GM12878 (cell line): ENCODE measurements at regions not wholly inside any gene's neighbourhood (a gene's known extent, or its start where the extent isn't known, plus 50 kb on each side); places are given as distances from the start of the nearest gene placed in this dataset.

Source experiments
- ATAC-seq: fragments of 200-7000 bp; cut with Tn5 transposase; 3 replicates; pipeline ENCODE4 v1.9.1; 2020; ENCODE audit warnings: mild to moderate bottlenecking, moderate library complexity
- BruUV-seq: library from RNA; stranded (reverse); fragments of 400-500 nt; replicated peaks from 2 replicates; lab custom pipeline; 2021; lab: Mats Ljungman, UMichigan
- CTCF ChIA-PET: fragments of 300-600 bp; sonication (Branson Sonifier 250); formaldehyde crosslinking; extraction: SDS; loops from one replicate; lab custom pipeline; 2021; ENCODE audit warnings: inconsistent platforms; lab: Yijun Ruan, JAX
- POLR2A ChIA-PET: fragments of 350-600 bp; formaldehyde crosslinking; extraction: SDS; loops from one replicate; lab custom pipeline; 2021; ENCODE audit warnings: inconsistent platforms; lab: Charles Lee
- RAD21 ChIA-PET: fragments of 300-600 bp; sonication (Branson Sonifier 250); formaldehyde crosslinking; loops from one replicate; lab custom pipeline; 2023; ENCODE audit warnings: antibody characterized with exemption; ENCODE audit not compliant: unreplicated experiment; lab: Charles Lee
- SMC1A ChIA-PET: fragments of 300-600 bp; sonication (Branson Sonifier 250); formaldehyde crosslinking; loops from one replicate; lab custom pipeline; 2023; ENCODE audit not compliant: unreplicated experiment, uncharacterized antibody; lab: Charles Lee
- DNase-seq: peaks from one replicate; pipeline ENCODE4 v3.0.0-alpha.2; 2011; ENCODE audit warnings: low read depth, low spot score
- FAIRE-seq: peaks from 3 replicates; lab custom pipeline; 2011; peaks lifted over from hg19 to GRCh38; lab: Jason Lieb, UNC
- H2AFZ ChIP-seq: 2 replicates; pipeline ENCODE4 v1.6.0; 2011; ENCODE audit warnings: low read depth, low read length, control low read depth; ENCODE audit not compliant: control insufficient read depth
- H3K27ac ChIP-seq: 2 replicates; pipeline ENCODE4 v1.5.1; 2011; ENCODE audit warnings: control low read depth; ENCODE audit not compliant: control insufficient read depth, insufficient read depth
- H3K27me3 ChIP-seq, 2 experiments: replicated peaks in 1 of 2; 2 replicates each; pipeline versions ENCODE4 v1.6.0 to v1.6.1; 2011; ENCODE audit warnings: low read length in 1 of 2; ENCODE audit not compliant: control insufficient read depth in 2 of 2, insufficient read depth in 2 of 2
- H3K36me3 ChIP-seq, 2 experiments: 2 replicates each; pipeline ENCODE4 v1.5.1; 2011; ENCODE audit warnings: low read length in 1 of 2; ENCODE audit not compliant: control insufficient read depth in 2 of 2, insufficient read depth in 2 of 2
- H3K4me1 ChIP-seq: 2 replicates; pipeline ENCODE4 v1.6.1; 2011; ENCODE audit warnings: mild to moderate bottlenecking, low read length, moderate library complexity, mixed read lengths; ENCODE audit not compliant: control insufficient read depth, insufficient read depth
- H3K4me2 ChIP-seq: 2 replicates; pipeline ENCODE4 v1.6.0; 2011; ENCODE audit warnings: control low read depth; ENCODE audit not compliant: control insufficient read depth, insufficient read depth
- H3K4me3 ChIP-seq: fragments of 200-600 bp; sonication (generic); 2 replicates; pipeline ENCODE4 v1.5.1; 2016
- H3K79me2 ChIP-seq: 2 replicates; pipeline ENCODE4 v1.6.0; 2011; ENCODE audit warnings: low read length; ENCODE audit not compliant: control insufficient read depth, insufficient read depth
- H3K9ac ChIP-seq: 2 replicates; pipeline ENCODE4 v1.8.0; 2011; ENCODE audit warnings: low read length, control low read depth, mixed read lengths; ENCODE audit not compliant: control insufficient read depth, insufficient read depth
- H3K9me3 ChIP-seq: replicated peaks from 3 replicates; pipeline ENCODE4 v1.5.1; 2011; ENCODE audit warnings: mild to moderate bottlenecking, low read length; ENCODE audit not compliant: control insufficient read depth, insufficient read depth
- H4K20me1 ChIP-seq: 2 replicates; pipeline ENCODE4 v1.6.0; 2011; ENCODE audit not compliant: control insufficient read depth, insufficient read depth
- BHLHE40 ChIP-seq, 2 experiments: fragments of 450-650 bp in 1 of 2; IDR thresholded peaks; 2 replicates each; pipeline ENCODE4 v1.6.1; 2011 to 2017; ENCODE audit warnings: low read depth in 2 of 2, borderline replicate concordance in 1 of 2, improper control_type of control experiment in 1 of 2, low read length in 1 of 2, mild to moderate bottlenecking in 1 of 2
- CEBPZ ChIP-seq: fragments of 150-350 bp; IDR thresholded peaks from 2 replicates; pipeline ENCODE4 v1.6.1; 2016; ENCODE audit warnings: low read depth, low read length
- FOXM1 ChIP-seq: IDR thresholded peaks from 2 replicates; pipeline ENCODE4 v1.6.1; 2012; ENCODE audit warnings: low read depth, mild to moderate bottlenecking, inconsistent platforms, low read length, moderate library complexity
- IRF3 ChIP-seq: fragments of 450-650 bp; IDR thresholded peaks from 2 replicates; pipeline ENCODE4 v1.6.1; 2014; ENCODE audit warnings: mild to moderate bottlenecking
- MEF2A ChIP-seq: IDR thresholded peaks from 2 replicates; pipeline ENCODE4 v1.6.1; 2011; ENCODE audit warnings: low read depth, mild to moderate bottlenecking, low read length, moderate library complexity; ENCODE audit not compliant: insufficient read depth
- MTA3 ChIP-seq: IDR thresholded peaks from 2 replicates; pipeline ENCODE4 v1.6.1; 2012; ENCODE audit warnings: low read length, inconsistent platforms, borderline replicate concordance
- NBN ChIP-seq: fragments of 450-650 bp; IDR thresholded peaks from 2 replicates; pipeline ENCODE4 v1.6.1; 2016
- POLR2AphosphoS5 ChIP-seq: IDR thresholded peaks from 2 replicates; pipeline ENCODE4 v1.6.1; 2011; ENCODE audit warnings: mild to moderate bottlenecking, low read length, inconsistent platforms
- POU2F2 ChIP-seq: IDR thresholded peaks from 3 replicates; pipeline ENCODE4 v1.6.1; 2011; ENCODE audit warnings: low read depth, mild to moderate bottlenecking, low read length, borderline replicate concordance
- RUNX3 ChIP-seq: IDR thresholded peaks from 2 replicates; pipeline ENCODE4 v1.6.1; 2012; ENCODE audit warnings: low read length, inconsistent platforms
- SMC3 ChIP-seq: IDR thresholded peaks from 2 replicates; pipeline ENCODE4 v1.6.1; 2011; ENCODE audit warnings: low read length, improper control_type of control experiment, borderline replicate concordance
- TCF12 ChIP-seq: IDR thresholded peaks from 2 replicates; pipeline ENCODE4 v1.6.1; 2011; ENCODE audit warnings: low read depth, mild to moderate bottlenecking, low read length
- ZNF217 ChIP-seq: fragments of 450-650 bp; IDR thresholded peaks from 2 replicates; pipeline ENCODE4 v1.6.1; 2017; ENCODE audit warnings: antibody characterized with exemption, mild to moderate bottlenecking
- WGBS: methylation state at CpG from one replicate; pipeline ENCODE4 v1.1.6; 2016; ENCODE audit warnings: low lambda C conversion rate; ENCODE audit not compliant: insufficient replicate concordance, insufficient coverage; ENCODE audit errors: missing lambda C conversion rate; 5-methylcytosine and 5-hydroxymethylcytosine counted together
- in situ Hi-C: fragments of 300-500 bp; cut with MboI; formaldehyde crosslinking; loops from 9 replicates; pipeline ENCODE4 v1.14.3; 2018; ENCODE audit warnings: mixed read lengths
- intact Hi-C: fragments of 100-400 bp; cut with micrococcal nuclease; formaldehyde crosslinking; loops from one replicate; pipeline ENCODE4 v1.14.2; 2022; ENCODE audit not compliant: unreplicated experiment
- TF ChIP-seq, protein P1 (sequence below): fragments of 450-650 bp; IDR thresholded peaks from 2 replicates; pipeline ENCODE4 v1.6.1; 2016; ENCODE audit warnings: mild to moderate bottlenecking
- TF ChIP-seq, protein P2 (sequence below): fragments of 450-650 bp; IDR thresholded peaks from 2 replicates; pipeline ENCODE4 v1.6.1; 2018; ENCODE audit warnings: mild to moderate bottlenecking, low read depth, moderate library complexity; ENCODE audit not compliant: partially characterized antibody

DNA sequence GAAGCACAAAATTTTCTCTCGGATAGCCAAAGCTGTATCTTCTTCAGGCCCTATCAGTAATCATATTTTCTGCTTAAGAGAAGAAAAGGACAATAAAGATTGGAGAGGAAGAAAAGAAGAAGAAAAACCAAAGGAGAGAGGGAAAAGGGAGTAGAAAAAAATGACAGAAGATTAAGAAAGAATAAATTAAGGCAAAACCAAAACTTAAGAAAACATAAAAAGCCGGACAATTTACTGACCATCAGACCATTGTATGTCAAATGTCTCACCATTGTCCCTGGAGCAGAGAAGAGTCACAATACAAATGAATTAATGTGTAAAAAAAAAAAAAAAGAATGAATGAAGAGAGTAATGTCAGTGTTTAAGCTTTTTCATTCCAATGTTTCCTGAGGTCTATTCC is 1274.8 kb downstream of the FSCB start (continued):
- TF ChIP-seq, protein P1, sequence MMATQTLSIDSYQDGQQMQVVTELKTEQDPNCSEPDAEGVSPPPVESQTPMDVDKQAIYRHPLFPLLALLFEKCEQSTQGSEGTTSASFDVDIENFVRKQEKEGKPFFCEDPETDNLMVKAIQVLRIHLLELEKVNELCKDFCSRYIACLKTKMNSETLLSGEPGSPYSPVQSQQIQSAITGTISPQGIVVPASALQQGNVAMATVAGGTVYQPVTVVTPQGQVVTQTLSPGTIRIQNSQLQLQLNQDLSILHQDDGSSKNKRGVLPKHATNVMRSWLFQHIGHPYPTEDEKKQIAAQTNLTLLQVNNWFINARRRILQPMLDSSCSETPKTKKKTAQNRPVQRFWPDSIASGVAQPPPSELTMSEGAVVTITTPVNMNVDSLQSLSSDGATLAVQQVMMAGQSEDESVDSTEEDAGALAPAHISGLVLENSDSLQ = no peak
- no peak for TF ChIP-seq RUNX3
- no peak for TF ChIP-seq SMC3
- no peak for TF ChIP-seq ZNF217
- TF ChIP-seq MEF2A = no peak
- TF ChIP-seq MTA3 = no peak
- no peak for TF ChIP-seq POU2F2
- no peak for TF ChIP-seq CEBPZ
- TF ChIP-seq, all 136 proteins: peak for 0

DNA sequence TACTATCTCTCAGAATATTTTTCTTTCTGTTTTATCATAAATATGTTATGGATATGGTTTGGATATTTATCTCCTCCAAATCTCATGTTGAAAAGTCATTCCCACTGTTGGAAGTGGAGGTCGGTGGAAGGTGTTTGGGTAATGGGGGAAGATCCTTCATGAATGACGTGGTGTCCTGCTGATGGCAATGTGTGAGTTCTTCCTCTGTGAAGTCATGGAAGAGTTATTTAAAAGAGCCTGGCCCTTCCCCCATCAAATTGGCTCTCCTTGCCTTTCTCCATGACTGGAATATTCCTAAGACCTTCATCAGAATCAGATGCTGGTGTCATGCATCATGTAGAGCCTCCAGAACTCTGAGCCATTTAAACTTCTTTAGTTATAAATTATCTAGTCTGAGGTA is 1291.6 kb downstream of the FSCB start:
- Histone ChIP-seq H3K27ac (no peak overlapping the region), H3K27me3 (no peaks in the 10 kb centered on the region), H3K79me2 (no peaks in the 10 kb centered on the region), H2AFZ (no peak overlapping the region), H3K9ac (no peak overlapping the region), H3K4me2 (no peak overlapping the region), H3K9me3 (no peaks in the 10 kb centered on the region), H3K4me3 (no peak overlapping the region), H3K4me1 (no peaks in the 10 kb centered on the region), H3K36me3 (no peaks in the 10 kb centered on the region), H4K20me1 (no peaks in the 10 kb centered on the region)
- CTCF ChIA-PET = no interaction called here
- intact Hi-C loops = no loop called here
- SMC1A ChIA-PET = no interaction called here
- in situ Hi-C loops = no loop called here
- 50% methylated on average over 2 of the region's 2 CpGs for WGBS
- ATAC-seq (no peak), DNase-seq (no peak), FAIRE-seq (no peak)
- RAD21 ChIA-PET = no interaction called here
- POLR2A ChIA-PET = no interaction called here
- no TSS peak for BruUV-seq
- TF ChIP-seq IRF3 (no peak), TCF12 (no peak), FOXM1 (no peak), NBN (no peak), BHLHE40 (IDR thresholded peaks at IDR 0.05; ENCODE audit: borderline replicate concordance in 1 of 2, low read depth in 2 of 2, low read length in 1 of 2) (no peak), POLR2AphosphoS5 (no peak)
- TF ChIP-seq, protein P2, sequence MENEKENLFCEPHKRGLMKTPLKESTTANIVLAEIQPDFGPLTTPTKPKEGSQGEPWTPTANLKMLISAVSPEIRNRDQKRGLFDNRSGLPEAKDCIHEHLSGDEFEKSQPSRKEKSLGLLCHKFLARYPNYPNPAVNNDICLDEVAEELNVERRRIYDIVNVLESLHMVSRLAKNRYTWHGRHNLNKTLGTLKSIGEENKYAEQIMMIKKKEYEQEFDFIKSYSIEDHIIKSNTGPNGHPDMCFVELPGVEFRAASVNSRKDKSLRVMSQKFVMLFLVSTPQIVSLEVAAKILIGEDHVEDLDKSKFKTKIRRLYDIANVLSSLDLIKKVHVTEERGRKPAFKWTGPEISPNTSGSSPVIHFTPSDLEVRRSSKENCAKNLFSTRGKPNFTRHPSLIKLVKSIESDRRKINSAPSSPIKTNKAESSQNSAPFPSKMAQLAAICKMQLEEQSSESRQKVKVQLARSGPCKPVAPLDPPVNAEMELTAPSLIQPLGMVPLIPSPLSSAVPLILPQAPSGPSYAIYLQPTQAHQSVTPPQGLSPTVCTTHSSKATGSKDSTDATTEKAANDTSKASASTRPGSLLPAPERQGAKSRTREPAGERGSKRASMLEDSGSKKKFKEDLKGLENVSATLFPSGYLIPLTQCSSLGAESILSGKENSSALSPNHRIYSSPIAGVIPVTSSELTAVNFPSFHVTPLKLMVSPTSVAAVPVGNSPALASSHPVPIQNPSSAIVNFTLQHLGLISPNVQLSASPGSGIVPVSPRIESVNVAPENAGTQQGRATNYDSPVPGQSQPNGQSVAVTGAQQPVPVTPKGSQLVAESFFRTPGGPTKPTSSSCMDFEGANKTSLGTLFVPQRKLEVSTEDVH = no peak
